OCI-LY1 (cell line): ENCODE measurements at regions not wholly inside any gene's neighbourhood (a gene's known extent, or its start where the extent isn't known, plus 50 kb on each side); places are given as distances from the start of the nearest gene placed in this dataset.
"Not testable (repeated sequence)": the region's sequence is repeated elsewhere in the genome, so short reads cannot be mapped to it uniquely, and the experiment has no call there.

Source experiments
- H2AFZ ChIP-seq: fragments of 200-600 bp; sonication (generic), shearing (Covaris generic); 2 replicates; pipeline ENCODE4 v1.6.0; 2014; ENCODE audit warnings: antibody characterized with exemption, mild to moderate bottlenecking, low read length
- H3F3A ChIP-seq: fragments of 200-600 bp; sonication (generic), shearing (Covaris generic); 2 replicates; pipeline ENCODE4 v1.6.0; 2014; ENCODE audit warnings: mild to moderate bottlenecking, antibody characterized with exemption, low read length, moderate library complexity; ENCODE audit not compliant: insufficient read depth
- H3K27ac ChIP-seq: fragments of 200-600 bp; sonication (generic); 2 replicates; pipeline ENCODE4 v1.5.1; 2014; ENCODE audit warnings: low read length, mixed run types, mild to moderate bottlenecking, low read depth; ENCODE audit not compliant: poor library complexity, severe bottlenecking
- H3K27me3 ChIP-seq: fragments of 200-600 bp; sonication (generic); 2 replicates; pipeline ENCODE4 v1.6.0; 2014; ENCODE audit warnings: antibody characterized with exemption, mild to moderate bottlenecking, low read length, moderate library complexity; ENCODE audit not compliant: insufficient read depth
- H3K36me3 ChIP-seq: fragments of 200-600 bp; sonication (generic); 2 replicates; pipeline ENCODE4 v1.6.1; 2014; ENCODE audit warnings: mild to moderate bottlenecking, antibody characterized with exemption, low read length, moderate library complexity, mixed read lengths; ENCODE audit not compliant: insufficient read depth
- H3K4me1 ChIP-seq: fragments of 200-600 bp; sonication (generic); 2 replicates; pipeline ENCODE4 v1.5.1; 2014; ENCODE audit warnings: mild to moderate bottlenecking, low read length, moderate library complexity; ENCODE audit not compliant: insufficient read depth, severe bottlenecking
- H3K4me2 ChIP-seq: fragments of 200-600 bp; sonication (generic), shearing (Covaris generic); 2 replicates; pipeline ENCODE4 v1.6.1; 2014; ENCODE audit warnings: low read length
- H3K4me3 ChIP-seq: fragments of 200-600 bp; sonication (generic); 2 replicates; pipeline ENCODE4 v1.5.1; 2014; ENCODE audit warnings: low read length, low read depth, mild to moderate bottlenecking, mixed read lengths; ENCODE audit not compliant: poor library complexity, severe bottlenecking
- H3K79me2 ChIP-seq: fragments of 200-600 bp; shearing (Covaris generic); 2 replicates; pipeline ENCODE4 v1.6.1; 2016; ENCODE audit warnings: mixed run types, low read length, mixed read lengths; ENCODE audit not compliant: insufficient read depth
- H3K9ac ChIP-seq: fragments of 200-600 bp; sonication (generic), shearing (Covaris generic); 2 replicates; pipeline ENCODE4 v1.6.1; 2014; ENCODE audit warnings: mild to moderate bottlenecking, low read length, mixed read lengths
- H3K9me2 ChIP-seq: fragments of 200-600 bp; sonication (generic), shearing (Covaris generic); 2 replicates; pipeline ENCODE4 v1.6.1; 2014; ENCODE audit warnings: low read depth, mild to moderate bottlenecking, low read length, mixed read lengths
- H3K9me3 ChIP-seq: fragments of 200-600 bp; shearing (Covaris generic); 2 replicates; pipeline ENCODE4 v1.6.1; 2014; ENCODE audit warnings: low read length, mixed read lengths
- H4K20me1 ChIP-seq: fragments of 200-600 bp; sonication (generic), shearing (Covaris generic); 2 replicates; pipeline ENCODE4 v1.6.0; 2016; ENCODE audit warnings: mild to moderate bottlenecking, low read length; ENCODE audit not compliant: insufficient read depth
- CTCF ChIP-seq: fragments of 200-600 bp; sonication (generic), shearing (Covaris generic); IDR thresholded peaks from 2 replicates; pipeline ENCODE4 v1.5.1; 2017; ENCODE audit warnings: mild to moderate bottlenecking, antibody characterized with exemption, low read length, moderate library complexity, mixed read lengths
- EZH2 ChIP-seq: fragments of 200-600 bp; sonication (generic), shearing (Covaris generic); IDR thresholded peaks from 2 replicates; pipeline ENCODE4 v1.8.0; 2017; ENCODE audit warnings: borderline replicate concordance, mixed run types, mild to moderate bottlenecking, antibody characterized with exemption, low read length, moderate library complexity, mixed read lengths

GRCh38 chr2:55771612-55772011, 78.0 kb upstream of the PNPT1 start:
- Histone ChIP-seq H2AFZ (no peak overlapping the region), H3K36me3 (no peaks in the 10 kb centered on the region), H3K9me3 (no peaks in the 10 kb centered on the region), H3K9me2 (no peaks in the 10 kb centered on the region), H3K4me1 (no peaks in the 10 kb centered on the region), H3K27me3 (no peaks in the 10 kb centered on the region), H4K20me1 (no peaks in the 10 kb centered on the region), H3K79me2 (no peaks in the 10 kb centered on the region), H3K9ac (no peak overlapping the region), H3K27ac (no peak overlapping the region), H3K4me2 (no peak overlapping the region), H3K4me3 (no peak overlapping the region), H3F3A (no peaks in the 10 kb centered on the region)
- TF ChIP-seq EZH2 (no peak), CTCF (peak; percentile 52)

GRCh38 chr2:55768991-55769390, 75.3 kb upstream of the PNPT1 start:
- Histone ChIP-seq H3K4me2 (no peak overlapping the region), H3K79me2 (no peaks in the 10 kb centered on the region), H3K27ac (no peak overlapping the region), H3K9me3 (no peaks in the 10 kb centered on the region), H2AFZ (no peak overlapping the region), H3K4me3 (no peak overlapping the region), H3K36me3 (no peaks in the 10 kb centered on the region), H3K4me1 (no peaks in the 10 kb centered on the region), H4K20me1 (no peaks in the 10 kb centered on the region), H3K9ac (no peak overlapping the region), H3K9me2 (no peaks in the 10 kb centered on the region), H3F3A (no peaks in the 10 kb centered on the region), H3K27me3 (no peaks in the 10 kb centered on the region)
- no peak for TF ChIP-seq CTCF
- no peak for TF ChIP-seq EZH2

- Histone ChIP-seq H3K27me3 (no peaks in the 10 kb centered on the region), H3K79me2 (no peaks in the 10 kb centered on the region), H4K20me1 (no peaks in the 10 kb centered on the region), H3K9ac (no peak overlapping the region), H3K9me3 (no peaks in the 10 kb centered on the region), H3F3A (no peaks in the 10 kb centered on the region), H3K4me2 (no peak overlapping the region), H3K9me2 (no peaks in the 10 kb centered on the region), H2AFZ (no peak overlapping the region), H3K36me3 (no peaks in the 10 kb centered on the region), H3K4me3 (no peak overlapping the region), H3K27ac (no peak overlapping the region), H3K4me1 (no peaks in the 10 kb centered on the region)
- no peak for TF ChIP-seq EZH2
- no peak for TF ChIP-seq CTCF
Observed at GRCh38 chr2:55766947-55767346, 73.3 kb upstream of the PNPT1 start.

DNA sequence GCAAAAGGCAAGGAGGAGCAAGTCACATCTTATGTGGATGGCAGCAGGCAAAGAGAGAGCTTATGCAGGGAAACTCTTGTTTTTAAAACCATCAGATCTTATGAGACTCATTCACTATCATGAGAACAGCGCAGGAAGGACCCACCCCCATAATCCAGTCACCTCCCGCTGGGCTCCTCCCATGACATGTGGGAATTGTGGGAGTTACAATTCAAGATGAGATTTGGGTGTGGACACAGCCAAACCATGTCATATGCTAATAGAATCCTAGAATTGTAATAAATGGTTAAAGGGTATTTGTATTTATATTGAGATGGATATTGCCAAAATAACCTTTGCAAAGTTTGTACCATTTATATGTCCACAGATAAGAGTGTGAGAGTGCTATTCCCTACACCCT, 72.1 kb upstream of the PNPT1 start:
- not testable (repeated sequence) for H3K27ac ChIP-seq, H3K36me3 ChIP-seq, H3F3A ChIP-seq, H3K4me2 ChIP-seq, H3K9me2 ChIP-seq, H3K79me2 ChIP-seq, H4K20me1 ChIP-seq, H3K27me3 ChIP-seq, H3K4me3 ChIP-seq, H3K9ac ChIP-seq, H2AFZ ChIP-seq, H3K4me1 ChIP-seq, H3K9me3 ChIP-seq
